ENCODE measurements at regions not wholly inside any gene's neighbourhood (a gene's known extent, or its start where the extent isn't known, plus 50 kb on each side); places are given as distances from the start of the nearest gene placed in this dataset.

DNA sequence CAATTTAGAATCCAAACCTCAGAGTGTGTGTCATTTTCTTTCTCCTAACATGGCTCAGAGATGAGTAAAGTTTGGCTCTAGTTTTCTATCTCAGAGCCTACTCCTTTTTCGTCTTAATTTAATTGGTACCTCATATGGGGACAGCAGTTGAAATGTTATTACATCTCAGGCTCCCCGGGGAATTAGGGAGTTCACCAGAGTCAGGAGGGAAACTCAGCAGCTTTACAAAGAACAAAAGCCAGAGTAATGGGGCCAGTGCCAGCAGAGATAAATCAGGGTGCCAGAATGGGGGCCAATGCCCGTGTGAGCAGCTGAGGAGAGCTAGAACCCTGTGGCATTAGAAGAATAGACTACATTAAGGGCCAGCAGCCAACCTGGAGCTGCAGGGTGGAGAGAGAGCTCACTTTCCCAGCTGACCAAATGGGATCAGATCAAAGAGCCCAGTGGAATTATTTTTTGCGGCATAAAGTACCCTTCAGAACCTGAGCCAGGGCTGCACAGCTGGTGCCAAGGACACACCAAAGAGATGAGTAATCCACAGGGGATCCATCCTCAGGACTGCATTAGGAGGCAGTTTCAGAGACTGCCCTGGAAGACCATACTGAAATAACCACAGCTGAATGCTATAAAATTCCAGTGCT, 207.1 kb upstream of the DKK2 start:
- DNase-seq = no peak

DNA sequence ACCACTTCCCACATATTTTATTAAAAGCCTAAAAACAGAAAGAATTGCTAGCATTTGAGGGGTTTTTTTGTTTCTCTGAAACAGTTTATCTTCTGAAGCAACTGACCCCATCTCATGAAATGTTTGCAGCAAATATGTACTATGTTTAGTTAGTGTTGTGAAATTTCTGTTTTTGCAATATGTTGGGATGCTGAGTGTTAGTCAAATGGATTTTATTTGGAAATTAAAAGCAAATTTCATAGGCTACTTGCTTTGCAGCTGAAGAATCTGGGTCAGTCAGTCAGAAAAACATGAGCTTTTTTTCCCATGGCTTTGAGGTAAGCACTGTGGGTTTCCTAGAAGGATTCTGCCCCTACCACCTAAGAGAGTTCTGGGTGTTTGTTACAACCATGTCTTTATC, 184.9 kb upstream of the DKK2 start:
- no peak for DNase-seq

DNA sequence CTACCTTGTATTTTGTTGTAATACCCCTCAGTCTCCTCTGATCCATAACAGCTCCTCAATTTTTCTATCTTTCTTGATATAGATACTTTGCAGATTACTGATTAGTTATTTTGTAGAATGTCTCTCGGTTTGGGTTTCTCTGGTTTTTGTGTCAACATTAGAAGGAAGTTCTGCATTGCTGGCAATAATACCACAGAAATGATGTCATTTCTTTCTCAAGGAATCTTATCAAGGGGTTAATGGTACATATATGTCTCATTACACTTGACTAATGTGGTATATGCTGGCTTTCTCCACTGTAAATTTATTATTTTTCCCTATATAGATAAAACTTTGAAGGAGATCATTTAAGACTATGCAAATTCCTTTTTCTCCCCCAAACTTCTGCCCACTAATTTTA, 183.6 kb upstream of the DKK2 start:
- DNase-seq = no peak

DNA sequence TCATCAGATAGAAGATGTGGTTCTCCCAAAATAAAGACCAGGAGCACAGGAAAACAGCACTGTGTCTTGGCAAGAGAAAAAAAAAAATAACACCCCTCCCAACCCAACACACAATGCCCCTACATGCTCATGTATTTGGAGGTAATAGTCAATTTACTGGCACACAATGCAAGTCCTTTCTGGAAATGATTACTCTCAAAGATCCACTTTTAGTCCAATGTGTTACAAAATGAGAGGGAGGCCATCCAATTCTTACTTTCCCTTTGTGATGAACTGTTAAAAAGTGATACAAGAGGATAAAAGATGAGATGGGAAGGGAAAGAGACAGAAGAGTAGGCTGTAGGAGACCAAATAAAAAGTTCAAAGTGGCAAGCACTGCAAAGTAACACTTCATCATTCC, 180.3 kb upstream of the DKK2 start:
- DNase-seq = no peak

DNA sequence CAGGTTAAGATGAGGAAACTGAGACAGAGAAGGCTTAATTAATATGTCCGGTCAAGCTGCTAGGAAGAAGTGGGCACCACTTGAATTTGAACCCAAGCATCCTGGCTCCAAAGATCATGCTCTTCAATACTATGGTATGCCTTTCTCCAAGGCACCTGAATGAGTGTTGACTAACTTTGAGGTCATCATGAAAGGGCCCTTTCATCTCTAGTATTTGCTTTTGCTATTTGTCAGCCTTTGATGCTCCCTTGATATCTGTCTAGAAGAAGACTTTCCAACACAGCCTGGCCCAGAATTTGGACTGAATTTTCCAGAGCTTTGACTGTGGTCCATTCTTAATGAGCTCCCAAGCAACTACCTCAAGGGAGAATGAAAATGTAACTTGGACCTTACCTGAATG, 179.1 kb upstream of the DKK2 start:
- DNase-seq = no peak

DNA sequence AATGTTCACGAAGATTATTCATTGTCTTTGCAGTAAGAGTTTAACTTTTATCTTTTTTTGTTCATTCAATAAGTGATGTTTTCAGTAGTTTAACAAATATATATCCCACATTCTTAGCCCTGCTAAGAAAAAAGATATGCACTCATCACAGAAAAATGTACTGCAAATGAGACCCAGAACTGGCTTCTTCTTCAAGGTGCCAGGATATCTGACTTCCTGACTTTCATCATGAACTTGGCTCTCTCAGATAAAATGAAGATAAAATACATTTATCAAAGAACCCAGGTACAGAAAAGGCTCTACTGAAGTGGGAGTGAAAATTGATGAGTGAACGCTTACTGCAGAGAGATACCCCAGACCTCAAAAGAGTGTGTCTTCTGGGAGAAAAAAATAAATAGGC, 177.8 kb upstream of the DKK2 start:
- DNase-seq = no peak

DNA sequence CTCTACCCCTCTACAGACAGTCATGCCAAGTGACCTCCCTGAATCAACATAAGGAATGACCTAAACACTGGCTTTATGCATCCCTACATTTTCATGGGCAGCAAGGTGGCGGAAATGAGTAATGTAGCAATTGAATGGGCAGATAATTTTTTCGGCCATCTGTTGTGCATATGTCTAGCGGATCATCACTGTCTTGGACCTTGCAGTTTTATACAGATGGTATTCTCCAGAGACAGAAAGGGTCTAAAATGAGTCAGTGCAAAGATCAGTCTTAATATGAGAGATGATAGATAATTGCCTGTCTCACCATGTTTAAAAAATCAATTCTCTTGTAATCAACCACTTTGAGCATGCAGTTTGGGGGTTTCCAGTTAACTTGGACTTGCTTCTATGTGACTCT, 177.3 kb upstream of the DKK2 start:
- DNase-seq = no peak

DNA sequence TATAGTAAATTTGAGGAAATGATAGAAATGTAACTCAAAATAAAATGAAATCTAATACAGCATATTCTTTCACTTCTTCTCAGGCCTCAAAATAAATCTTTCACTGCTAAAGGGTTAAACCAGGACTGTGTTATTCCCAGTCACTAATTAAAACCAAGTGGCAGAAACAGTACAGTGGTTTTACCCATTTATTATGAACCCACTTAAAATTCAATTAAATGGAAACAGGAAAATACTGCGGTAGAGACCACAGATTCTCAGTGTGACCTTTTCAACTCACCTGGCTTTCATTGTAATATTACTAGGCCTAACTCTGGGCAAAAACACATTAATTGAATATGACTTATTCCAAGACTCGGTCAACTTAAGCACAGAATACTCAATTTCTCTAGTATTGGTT, 176.5 kb upstream of the DKK2 start:
- no peak for DNase-seq

DNA sequence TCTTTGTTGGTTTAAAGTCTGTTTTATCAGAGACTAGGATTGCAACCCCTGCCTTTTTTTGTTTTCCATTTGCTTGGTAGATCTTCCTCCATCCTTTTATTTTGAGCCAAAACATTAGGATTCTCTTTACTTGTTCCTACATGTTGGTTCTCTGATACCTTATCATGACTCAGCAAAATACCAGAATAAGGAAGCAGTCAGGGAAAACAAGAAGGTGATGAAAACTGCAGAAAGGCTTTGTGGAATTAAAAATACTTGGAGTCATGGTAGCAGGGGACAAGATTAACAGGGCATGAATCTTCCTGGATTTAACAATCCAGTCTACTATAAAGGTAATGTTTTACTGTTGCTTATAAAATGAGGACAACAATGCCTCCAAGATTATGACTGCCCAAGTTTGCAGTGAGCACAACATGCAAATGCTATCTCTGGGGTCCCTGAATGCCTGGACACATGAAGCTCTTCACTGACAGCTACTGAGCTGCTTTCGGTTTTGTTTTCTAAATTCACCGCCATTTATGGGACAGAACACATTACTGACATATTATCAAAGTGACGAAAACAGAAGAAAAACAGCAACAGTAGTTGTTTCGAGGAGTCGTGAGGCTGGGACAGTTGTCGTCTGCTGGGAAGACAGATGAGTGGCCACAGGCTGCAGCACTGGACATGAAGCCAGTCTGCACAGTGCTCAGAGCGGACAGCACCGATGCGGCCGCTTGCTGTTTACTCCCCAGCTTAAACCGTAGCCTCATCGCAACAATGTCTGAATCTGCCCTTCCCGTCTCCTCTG, 174.5 kb upstream of the DKK2 start:
- DNase-seq = no peak

DNA sequence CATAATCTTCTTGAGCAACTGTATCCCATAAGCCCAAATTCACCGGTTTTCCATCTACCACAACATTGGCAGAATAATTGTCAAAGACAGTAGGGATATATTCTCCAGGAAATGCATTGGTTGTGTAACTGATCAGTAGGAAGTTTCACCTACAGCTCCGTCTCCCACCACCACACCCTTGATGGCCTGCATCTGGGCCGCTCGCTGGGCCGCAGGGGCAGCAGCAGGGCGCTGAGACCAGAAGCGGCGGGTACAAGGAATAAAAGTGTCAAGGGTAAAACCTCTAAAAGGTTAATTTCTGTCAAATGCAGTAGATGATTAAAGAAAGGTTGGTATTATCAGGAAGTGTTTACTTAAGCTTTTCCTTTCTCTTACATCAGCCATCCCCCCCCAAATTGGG, 167.6 kb upstream of the DKK2 start:
- DNase-seq = no peak

DNA sequence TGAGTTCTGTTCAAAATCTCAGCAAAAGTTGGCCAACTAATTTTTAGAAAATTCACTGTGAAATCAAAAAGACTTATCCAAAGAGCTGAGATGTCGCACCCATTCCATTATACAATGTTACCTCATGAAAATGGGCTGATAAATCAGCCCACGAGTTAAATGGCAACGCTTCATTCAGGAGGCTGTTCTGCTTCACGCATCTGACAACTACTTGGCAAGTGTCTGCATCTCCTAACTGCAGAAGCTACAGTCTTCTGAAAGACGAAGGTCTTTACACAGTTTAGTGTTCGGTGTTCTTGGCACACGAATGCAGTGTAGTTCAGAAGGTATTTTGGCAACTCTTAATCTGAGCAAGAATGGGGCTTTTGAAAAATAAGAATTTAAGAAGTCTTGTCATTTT, 166.6 kb upstream of the DKK2 start:
- no peak for DNase-seq

DNA sequence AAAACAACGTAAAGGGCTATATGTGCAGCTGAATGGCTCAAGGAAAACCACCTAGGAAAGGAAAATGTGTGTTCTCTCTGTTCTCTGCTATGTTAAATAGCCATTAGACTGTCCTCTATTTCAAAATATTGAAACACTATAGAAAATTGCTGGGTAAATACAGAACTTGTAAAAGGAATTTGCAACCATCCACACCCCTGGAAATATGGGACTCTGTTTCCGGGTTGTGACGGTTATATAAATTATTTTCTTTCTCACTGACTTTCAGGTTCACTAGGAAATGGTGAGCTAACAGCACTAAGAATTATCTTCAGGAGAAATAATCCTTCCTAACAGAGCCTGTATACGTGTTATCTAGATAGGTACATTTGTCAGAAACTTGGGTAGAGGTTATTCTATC, 161.0 kb upstream of the DKK2 start:
- DNase-seq = no peak

DNA sequence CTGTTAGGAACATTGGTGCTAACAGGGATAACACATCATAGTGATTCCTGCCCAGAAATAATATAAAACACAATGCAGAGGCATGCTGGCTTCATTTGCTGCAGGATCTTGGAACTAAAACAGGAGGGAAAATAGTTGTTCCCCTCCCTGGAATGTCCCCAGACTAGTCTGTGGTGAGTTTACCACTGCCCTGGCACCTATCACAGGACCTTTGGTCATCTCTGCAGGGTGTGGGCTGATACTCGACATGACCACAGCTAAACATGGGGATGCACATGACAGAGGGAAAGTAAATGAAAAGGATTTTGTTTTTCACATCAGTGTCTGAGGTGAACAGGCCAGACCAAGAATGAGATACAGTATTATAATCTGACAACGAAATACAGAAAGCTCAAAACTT, 160.2 kb upstream of the DKK2 start:
- DNase-seq = no peak

DNA sequence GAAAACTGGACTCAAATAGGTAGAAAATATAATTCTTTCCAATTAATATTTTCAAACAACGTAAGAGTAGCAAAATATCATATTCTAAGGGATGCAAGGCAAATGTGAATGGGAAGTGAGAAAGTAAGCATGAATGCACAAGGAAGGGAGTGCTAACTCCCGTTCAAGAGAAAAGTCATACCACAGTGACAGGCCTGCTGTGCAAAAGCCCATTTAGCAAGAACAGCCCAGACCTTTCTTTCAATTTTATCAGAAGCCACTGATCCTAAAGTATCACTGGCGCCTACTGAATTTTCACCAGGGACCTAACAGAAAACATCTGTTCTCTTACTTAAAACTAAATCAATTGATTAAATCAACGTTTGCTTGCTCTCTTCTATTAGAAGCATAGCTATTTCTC, 157.9 kb upstream of the DKK2 start:
- DNase-seq = no peak

DNA sequence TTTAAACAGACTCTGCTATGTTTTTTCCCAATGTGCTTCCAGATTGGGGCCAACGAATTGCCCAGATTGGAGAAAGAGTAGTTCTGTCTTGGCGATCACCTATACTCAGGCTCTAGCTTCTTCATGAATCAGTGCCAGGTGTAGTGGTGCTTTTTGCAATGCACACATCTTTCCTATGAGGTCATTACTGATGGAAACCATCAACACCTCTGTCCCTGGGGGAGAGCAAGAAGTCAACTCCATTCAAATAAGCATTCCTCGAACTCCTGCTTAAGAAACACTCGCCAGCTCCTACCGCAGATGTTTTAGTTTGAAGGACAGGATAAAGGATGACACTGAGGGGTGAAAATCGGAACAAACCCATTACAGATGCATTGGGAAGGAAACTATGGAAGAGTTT, 156.5 kb upstream of the DKK2 start:
- DNase-seq = no peak

DNA sequence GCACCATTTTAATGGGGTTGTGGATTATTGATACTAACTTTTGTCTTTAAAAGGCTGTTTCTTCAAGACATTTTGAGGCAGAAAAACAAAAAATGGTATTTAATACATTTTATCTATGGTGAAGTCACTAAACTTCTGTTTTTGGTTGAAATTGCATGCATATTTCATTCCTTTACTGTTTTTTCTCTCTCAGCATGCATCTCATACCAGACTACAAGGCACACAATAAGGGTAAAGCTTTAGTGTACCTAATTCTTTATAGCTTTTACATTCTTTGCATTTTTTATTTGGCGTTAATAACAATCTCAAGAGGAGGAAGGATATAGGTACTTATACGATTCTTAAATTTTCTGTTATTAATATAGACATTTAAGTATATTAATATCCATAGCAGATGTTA, 151.0 kb upstream of the DKK2 start:
- no peak for DNase-seq

DNA sequence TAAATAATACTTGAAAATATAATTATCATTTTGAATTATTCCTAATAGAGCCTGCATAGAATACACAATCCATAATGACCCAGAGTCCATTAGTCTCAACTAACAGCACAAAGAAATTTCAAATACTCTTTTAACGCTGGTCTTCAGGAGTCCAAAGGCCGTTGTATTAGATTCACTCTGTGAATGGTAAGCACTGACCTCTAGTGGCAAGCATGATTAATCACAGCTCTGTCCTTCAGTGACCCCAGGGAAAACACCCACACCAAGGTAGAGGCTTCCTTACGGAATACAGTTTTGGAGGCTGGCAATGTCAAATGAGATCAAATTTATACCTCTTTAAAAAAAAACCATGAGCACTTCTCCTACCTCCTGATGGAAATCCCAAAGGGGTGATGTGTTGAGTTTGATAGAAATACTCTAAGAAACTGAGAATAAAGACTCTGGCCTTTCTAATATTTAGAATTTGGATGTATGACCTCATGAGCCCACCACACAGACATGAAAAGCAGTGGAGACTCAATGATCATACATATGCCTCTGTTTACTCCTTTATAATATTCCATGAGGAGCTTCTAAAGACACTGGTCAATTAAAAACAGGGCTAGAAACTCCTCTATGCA, 147.2 kb upstream of the DKK2 start:
- peak in 2 of 5 experiments; percentile 21 to 35 for DNase-seq

DNA sequence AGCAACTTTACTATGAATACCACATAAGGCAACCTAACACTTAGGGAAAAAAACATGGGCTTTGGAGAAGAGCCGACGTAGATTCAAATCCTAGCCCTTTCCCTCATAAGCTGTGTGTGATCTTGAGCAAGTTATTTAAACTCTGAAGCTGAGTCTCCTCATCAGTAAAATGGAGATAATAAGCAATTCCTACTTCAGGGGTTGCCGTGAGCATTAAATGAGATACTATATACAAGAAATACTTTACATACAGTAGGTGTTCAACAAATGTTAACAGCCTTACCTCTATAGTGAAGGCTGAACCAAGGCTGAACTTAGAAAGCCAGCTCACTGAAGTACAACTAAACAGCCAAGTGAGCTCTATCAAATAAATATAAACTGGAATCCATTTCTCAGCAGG, 146.2 kb upstream of the DKK2 start:
- no peak for DNase-seq

DNA sequence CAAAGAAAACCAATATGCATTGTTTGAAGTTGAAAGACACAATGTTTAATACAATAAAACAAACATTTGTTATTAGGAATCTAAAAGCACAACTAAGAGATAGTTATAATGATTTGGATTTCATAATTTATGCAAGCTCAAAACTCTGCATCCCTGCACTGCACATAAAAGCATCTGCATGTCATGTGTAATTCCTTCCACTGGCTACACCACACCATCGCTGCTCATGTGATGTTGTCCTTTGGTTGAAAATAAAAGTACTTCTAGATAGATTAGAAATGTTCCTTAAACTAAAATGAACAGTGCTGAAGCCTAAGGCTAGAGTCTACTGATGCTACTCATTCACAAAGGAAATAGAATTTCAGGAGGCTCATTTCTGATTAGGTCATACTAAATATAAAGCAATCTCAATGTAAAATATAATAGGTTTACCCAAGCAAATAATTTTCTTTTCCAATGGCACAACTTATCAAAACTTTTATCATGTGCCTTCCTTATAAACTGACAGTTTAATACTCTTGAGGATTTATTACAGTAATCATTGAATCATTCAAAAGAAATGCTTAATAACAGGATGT, 130.8 kb upstream of the DKK2 start:
- DNase-seq = no peak

DNA sequence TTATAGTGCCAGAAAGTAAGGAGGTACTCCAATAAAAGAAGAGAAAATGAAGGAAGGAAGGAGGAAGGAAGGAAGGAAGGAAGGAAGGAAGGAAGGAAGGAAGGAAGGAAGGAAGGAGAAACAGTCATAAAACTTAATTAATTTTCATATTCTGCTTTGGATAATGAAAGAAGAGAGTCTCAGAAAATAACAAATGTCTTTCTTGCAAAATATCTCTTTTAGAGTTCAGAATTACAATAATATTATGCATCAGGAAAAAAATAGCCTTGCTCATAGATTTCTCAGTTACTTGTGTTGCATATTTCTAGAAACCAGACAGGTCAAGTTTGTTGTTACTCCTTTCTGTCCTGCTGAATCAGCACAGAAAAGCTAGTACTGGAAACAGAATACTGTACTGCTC, 130.1 kb upstream of the DKK2 start:
- no peak for DNase-seq

DNA sequence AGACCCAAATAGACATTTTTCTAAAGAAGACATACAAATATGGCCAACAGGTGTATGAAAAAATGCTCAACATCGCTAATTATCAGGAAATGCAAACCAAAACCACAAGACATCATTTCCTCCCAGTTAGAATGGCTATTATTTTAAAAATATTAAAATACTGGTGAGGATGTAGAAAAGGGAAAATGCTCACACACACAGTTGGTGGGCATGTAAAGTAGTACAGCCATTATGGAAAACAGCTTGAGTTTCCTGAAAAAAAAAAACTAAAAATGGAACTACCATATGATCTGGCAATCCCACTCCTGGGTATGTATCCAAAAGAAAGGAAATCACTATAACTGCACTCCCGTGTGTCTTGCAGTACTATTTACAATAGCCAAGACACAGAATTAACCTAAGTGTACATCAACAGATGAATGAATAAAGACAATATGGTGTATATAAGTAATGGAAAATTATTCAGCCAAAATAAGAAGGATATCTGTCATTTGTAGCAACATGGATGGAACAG, 128.9 kb upstream of the DKK2 start:
- no peak for DNase-seq

DNA sequence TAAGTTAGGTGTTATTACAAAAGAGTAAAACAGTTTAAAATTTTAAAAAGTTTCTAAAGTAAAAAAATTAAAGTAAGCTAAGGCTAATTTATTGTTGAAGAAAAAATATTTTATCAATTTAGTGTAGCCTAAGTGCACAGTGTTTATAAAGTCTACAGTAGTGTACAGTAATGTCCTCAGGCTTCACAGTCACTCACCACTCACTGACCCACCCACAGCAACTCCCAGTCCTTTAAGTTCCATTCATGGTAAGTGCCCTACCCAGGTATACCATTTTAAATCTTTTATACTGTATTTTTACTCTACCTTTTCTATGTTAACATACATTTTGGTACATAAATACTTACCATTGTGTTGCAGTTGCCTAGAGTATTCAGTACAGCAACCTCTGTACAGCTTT, 120.3 kb upstream of the DKK2 start:
- DNase-seq = no peak

DNA sequence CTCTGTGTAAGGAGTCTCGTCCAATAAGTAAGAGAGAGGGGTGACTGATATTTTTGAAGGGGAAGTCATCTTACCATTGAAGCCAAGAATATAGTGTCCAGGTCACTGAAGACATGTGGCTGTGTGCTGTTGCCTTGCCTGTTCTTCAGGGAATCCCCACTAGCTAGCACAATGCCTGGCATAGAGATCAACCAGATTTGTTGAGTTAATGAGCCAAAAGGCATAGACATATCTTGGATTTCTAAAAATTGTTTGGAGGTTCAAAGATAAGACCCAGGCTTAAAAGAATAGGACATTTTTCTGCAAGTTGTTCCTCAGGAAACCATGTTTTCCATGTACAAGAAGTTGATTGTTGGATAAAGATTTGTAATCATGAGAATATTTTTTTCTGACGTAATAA, 119.3 kb upstream of the DKK2 start:
- no peak for DNase-seq

DNA sequence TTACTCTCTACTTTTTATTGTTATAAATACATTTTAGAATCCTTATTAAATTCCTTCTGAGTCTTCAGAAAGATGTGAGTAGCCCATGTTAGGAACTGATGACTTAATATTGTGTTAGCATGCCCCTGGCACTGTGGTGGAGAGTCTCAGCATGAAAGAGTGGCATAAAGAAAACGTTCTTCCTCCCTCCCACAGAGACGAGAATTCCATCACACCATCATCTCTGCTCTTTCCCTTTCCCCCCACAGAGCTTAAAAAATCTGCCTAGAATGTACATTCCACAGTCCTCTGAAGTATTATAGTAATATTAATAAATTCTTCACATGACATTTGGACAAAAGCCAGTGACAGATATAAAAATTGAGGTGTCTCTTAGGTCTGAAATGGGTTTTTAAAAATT, 117.8 kb upstream of the DKK2 start:
- DNase-seq = no peak

Data from T-helper 2 cell (primary cell).